ENCODE measurements at regions not wholly inside any gene's neighbourhood (a gene's known extent, or its start where the extent isn't known, plus 50 kb on each side); places are given as distances from the start of the nearest gene placed in this dataset.

GRCh38 chr3:105970283-105970682 is 101.5 kb upstream of the CBLB start:
- Histone ChIP-seq H3K4me3 (no peak overlapping the region), H3K4me1 (ENCODE audit: control insufficient read depth in 1 of 2, low read depth in 2 of 2) (peaks cover 16 to 21% of the 10 kb centered on the region in 2 donors), H3K27ac (no peak overlapping the region), H3K36me3 (no peaks in the 10 kb centered on the region), H3K9me3 (peaks cover 8% of the 10 kb centered on the region), H3K27me3 (replicated peaks; ENCODE audit: insufficient read depth) (no peaks in the 10 kb centered on the region)
- DNase-seq (ENCODE audit: low spot score) (no peak), ATAC-seq (ENCODE audit: insufficient number of reproducible peaks, low FRiP score, low read depth) (no peak)
- no peak for TF ChIP-seq CTCF (IDR thresholded peaks at IDR 0.05)

GRCh38 chr3:105972069-105972468 is 103.3 kb upstream of the CBLB start:
- ATAC-seq (ENCODE audit: insufficient number of reproducible peaks, low FRiP score, low read depth) (no peak), DNase-seq (ENCODE audit: low spot score) (no peak)
- H3K27me3 ChIP-seq (replicated peaks; ENCODE audit: insufficient read depth), result no peaks in the 10 kb centered on the region
- peaks cover 8% of the 10 kb centered on the region for H3K9me3 ChIP-seq
- H3K27ac ChIP-seq, result no peak overlapping the region
- H3K4me3 ChIP-seq, result no peak overlapping the region
- H3K4me1 ChIP-seq (ENCODE audit: control insufficient read depth in 1 of 2, low read depth in 2 of 2), result peaks cover 0 to 3% of the 10 kb centered on the region in 2 donors
- TF ChIP-seq CTCF (IDR thresholded peaks at IDR 0.05), result no peak
- H3K36me3 ChIP-seq, result no peaks in the 10 kb centered on the region

DNA sequence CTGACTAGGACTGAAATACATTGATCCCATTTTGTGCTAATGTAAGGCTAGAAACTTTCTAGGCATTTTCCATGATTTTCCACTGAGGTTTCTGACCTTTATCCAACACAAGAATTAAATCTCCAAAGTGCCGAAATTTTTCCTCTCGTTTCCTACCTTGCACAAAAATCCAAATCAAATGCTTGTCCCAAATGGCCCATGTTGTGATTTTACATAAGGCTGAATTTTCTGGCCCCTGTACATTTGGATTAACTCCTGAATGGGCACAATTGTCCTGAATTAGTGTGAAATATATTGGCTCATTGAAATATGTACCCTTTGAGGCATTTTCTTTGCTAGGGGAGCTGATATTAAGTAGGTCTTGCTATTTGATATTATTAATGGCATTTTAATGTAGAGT is 105.6 kb upstream of the CBLB start:
- H3K9me3 ChIP-seq, result peaks cover 8% of the 10 kb centered on the region
- DNase-seq (ENCODE audit: low spot score), result no peak

GRCh38 chr3:105976196-105976595 is 107.4 kb upstream of the CBLB start:
- H3K4me3 ChIP-seq, result no peak overlapping the region
- H3K4me1 ChIP-seq (ENCODE audit: control insufficient read depth in 1 of 2, low read depth in 2 of 2), result no peaks in the 10 kb centered on the region
- H3K27ac ChIP-seq, result no peak overlapping the region
- H3K36me3 ChIP-seq, result no peaks in the 10 kb centered on the region
- no peaks in the 10 kb centered on the region for H3K27me3 ChIP-seq (replicated peaks; ENCODE audit: insufficient read depth)
- no peak for TF ChIP-seq CTCF (IDR thresholded peaks at IDR 0.05)
- ATAC-seq (ENCODE audit: insufficient number of reproducible peaks, low FRiP score, low read depth) (no peak), DNase-seq (ENCODE audit: low spot score) (no peak)
- peaks cover 8% of the 10 kb centered on the region for H3K9me3 ChIP-seq

More for the DNA sequence above, 105.6 kb upstream of the CBLB start:
- TF ChIP-seq CTCF (IDR thresholded peaks at IDR 0.05), result no peak
- H3K4me1 ChIP-seq (ENCODE audit: control insufficient read depth in 1 of 2, low read depth in 2 of 2), result no peaks in the 10 kb centered on the region
- no peaks in the 10 kb centered on the region for H3K27me3 ChIP-seq (replicated peaks; ENCODE audit: insufficient read depth)
- no peaks in the 10 kb centered on the region for H3K36me3 ChIP-seq
- no peak overlapping the region for H3K4me3 ChIP-seq
- H3K27ac ChIP-seq, result no peak overlapping the region
- ATAC-seq (ENCODE audit: insufficient number of reproducible peaks, low FRiP score, low read depth), result no peak

GRCh38 chr3:105979961-105980360 is 111.1 kb upstream of the CBLB start:
- H3K4me3 ChIP-seq, result no peak overlapping the region
- H3K27me3 ChIP-seq (replicated peaks; ENCODE audit: insufficient read depth), result no peaks in the 10 kb centered on the region
- no peak overlapping the region for H3K27ac ChIP-seq
- no peaks in the 10 kb centered on the region for H3K4me1 ChIP-seq (ENCODE audit: control insufficient read depth in 1 of 2, low read depth in 2 of 2)
- no peaks in the 10 kb centered on the region for H3K36me3 ChIP-seq
- TF ChIP-seq CTCF (IDR thresholded peaks at IDR 0.05), result no peak
- ATAC-seq (ENCODE audit: insufficient number of reproducible peaks, low FRiP score, low read depth) (no peak), DNase-seq (ENCODE audit: low spot score) (no peak)
- no peaks in the 10 kb centered on the region for H3K9me3 ChIP-seq
